M059J (cell line): ENCODE measurements at regions not wholly inside any gene's neighbourhood (a gene's known extent, or its start where the extent isn't known, plus 50 kb on each side); places are given as distances from the start of the nearest gene placed in this dataset.
"Not testable (repeated sequence)": the region's sequence is repeated elsewhere in the genome, so short reads cannot be mapped to it uniquely, and the experiment has no call there.

ENCODE experiments used
- DNase-seq: peaks from one replicate; pipeline ENCODE4 v3.0.0-alpha.2; 2012; ENCODE audit warnings: low read depth

DNA sequence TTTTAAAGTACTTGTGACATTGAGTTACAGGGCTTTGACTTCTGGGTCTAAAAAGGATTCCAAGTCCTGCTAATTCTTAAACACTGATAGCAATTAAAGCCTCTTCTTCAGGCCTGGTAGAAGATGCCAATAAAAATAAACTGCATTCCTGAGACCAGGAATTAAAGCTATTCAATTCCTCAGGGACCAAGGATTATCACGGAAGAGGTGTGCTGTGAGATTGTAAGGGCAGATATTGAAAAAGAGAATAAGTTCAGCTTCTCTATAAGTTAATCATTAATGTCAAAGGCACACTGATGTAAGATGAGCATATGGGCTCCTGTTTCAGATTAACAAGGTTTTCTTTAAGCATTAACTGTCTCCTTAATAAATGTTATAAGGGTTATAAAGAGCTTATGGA is 611.3 kb downstream of the SI start:
- DNase-seq = no peak

GRCh38 chr3:164465172-164465571 is 613.1 kb downstream of the SI start:
- DNase-seq = peak; percentile 59

DNA sequence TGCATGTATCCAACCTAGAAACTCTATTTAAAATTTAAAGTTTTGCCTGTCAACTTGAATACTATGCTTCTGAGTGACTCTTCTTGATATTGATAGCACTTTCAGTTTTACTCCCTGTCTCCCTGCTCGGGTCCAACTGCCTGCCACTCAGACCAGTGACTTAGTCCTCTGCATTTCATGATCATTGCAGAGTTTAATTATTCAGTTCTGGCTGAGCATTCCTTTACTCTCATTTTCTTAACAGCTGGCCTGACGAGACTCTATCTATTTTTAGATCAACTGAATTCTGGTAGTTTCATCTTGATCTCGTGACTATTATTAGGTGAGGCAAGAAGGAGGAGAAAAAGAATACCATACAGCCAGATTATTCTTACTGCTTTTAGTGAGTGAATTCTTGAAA is 617.4 kb downstream of the SI start:
- DNase-seq = peak; percentile 24

DNA sequence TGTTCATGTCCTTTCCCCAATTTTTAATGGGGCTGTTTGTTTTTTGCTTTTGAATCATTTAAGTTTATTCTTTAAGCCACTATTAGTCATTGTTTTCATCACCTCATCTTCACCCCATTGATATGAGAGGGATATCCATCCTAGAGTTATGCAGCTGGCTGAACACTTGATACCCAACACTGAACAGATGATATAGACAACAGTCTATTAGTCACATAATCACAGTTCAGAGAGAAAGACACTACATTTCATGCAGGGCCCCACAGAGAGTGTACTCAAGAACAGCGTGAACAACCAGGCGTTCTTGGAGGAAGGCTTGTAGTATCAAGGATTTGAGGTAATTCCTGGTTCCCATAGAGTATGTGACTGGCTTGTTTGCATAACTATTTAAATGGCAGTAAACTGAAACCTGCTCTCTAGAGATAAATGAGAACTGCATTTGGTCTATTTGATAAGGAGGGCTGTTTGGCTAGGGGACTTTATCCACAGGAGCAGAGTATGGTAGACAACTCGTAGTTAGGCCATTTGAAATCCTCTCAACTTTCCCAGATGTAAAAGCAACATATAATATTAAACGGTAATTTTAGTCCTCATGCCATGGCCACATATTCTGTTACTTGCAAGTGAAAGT is 618.7 kb downstream of the SI start:
- DNase-seq = peak; percentile 55

GRCh38 chr3:164458986-164459385 is 619.3 kb downstream of the SI start:
- DNase-seq = peak; percentile 71

DNA sequence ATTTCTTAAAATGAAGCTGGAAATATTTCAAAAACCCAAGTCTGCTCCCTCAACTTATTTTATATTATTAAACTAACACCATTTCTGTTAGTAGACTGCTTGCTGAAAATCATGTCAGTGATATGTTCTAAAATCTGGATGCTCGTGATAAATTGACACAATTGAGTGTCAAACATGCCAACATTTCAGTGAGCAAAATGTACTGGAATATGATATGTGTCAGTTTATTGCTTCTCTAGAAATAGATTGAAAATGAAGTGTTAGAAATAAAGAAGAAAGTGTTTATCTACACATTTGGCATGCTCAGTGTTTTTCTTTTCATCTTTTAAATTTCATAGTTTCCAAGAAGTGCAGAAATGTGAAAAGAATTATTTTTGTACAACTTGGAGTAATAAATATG is 624.6 kb downstream of the SI start:
- no peak for DNase-seq

- DNase-seq = peak; percentile 7
Measured at GRCh38 chr3:164452707-164453106, 625.6 kb downstream of the SI start.

- peak; percentile 37 for DNase-seq
Measured at GRCh38 chr3:164451072-164451910, 627.0 kb downstream of the SI start.

DNA sequence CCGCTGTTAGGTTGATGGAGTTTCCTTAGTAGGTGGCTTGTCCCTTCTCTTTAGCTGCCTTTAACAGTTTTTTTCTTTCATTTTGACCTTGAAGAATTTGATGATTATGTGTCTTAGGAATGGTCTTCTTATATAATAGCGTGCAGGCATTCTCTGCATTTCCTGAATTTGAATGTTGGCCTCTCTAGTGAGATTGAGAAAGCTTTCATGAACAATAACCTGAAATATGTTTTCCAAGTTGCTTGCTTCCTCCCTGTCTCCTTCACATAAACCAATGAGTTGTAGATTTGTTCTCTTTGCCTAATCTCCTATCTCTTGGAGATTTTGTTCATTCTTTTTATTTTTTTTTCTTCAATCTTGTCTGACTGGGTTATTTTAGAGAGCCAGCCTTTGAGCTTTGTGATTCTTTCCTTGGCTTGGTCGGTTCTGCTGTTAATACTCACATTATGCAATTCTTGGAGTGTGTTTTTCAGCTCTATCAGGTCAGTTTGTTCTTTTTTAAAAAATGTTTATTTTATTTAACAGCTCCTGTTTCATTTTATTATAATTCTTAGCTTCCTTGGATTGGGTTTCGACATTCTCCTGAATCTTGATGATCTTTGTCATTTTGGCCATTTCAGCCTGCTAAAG is 627.9 kb downstream of the SI start:
- DNase-seq = peak; percentile 3

- DNase-seq = no peak
Measured at GRCh38 chr3:164419220-164419619, 659.1 kb downstream of the SI start.

DNA sequence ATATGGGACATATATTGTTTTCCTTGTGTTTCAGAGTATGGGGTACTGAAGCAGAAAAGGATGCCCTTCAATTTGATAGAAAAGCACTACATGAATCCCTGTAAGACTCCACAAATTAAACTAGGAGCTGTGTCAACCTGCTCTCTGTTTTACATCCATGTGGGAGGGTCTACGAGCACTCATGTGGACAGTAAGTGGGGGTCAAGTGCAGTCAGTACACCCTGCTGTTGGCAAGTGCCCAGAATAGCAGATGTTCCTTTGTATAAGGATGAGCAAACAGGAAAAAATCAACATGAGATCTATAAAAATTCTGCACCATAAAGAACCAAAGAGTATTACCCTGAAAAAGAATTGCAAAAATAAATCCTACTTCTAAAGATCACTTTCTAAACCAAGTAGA is 659.9 kb downstream of the SI start:
- no peak for DNase-seq

GRCh38 chr3:164417955-164418354 is 660.3 kb downstream of the SI start:
- no peak for DNase-seq

- peak; percentile 3 for DNase-seq
Measured at GRCh38 chr3:164416491-164417222, 661.6 kb downstream of the SI start.

DNA sequence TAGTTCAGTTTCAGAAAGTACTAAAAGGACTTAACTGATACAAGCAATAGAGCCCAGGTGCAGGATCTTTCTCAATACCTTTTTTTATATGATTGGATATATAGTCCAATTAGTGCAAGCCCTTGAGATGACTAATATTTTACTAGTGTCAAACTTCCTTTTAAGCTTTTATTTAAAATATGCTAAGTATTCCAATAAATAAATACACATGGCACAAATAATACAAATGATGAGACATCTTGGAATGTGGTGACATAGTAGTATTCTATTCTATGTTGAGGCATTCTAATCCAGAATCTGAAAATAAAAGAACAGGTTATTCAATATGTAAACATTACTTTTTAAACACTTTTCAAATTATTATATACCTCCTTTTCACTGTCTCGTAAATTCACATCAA is 670.0 kb downstream of the SI start:
- DNase-seq = no peak

DNA sequence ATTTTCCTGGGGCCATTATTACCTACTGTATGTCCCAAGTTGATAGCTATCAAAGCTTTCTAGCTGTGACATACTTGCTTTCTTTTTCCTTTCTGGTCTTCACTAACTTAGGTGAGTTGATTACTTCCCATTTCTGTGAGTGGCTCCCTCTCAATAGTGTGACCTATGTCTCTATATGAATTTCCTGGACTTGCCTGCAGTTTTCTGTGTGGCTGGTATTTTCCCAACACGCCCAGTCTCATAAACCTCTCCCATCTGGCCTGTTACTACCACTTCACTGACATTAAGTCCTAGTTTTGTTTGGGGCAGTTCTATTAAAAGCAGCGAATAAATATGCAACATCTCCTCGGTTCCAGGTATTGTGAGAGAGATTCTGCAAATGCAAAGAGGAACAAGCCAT is 671.2 kb downstream of the SI start:
- DNase-seq = no peak

DNA sequence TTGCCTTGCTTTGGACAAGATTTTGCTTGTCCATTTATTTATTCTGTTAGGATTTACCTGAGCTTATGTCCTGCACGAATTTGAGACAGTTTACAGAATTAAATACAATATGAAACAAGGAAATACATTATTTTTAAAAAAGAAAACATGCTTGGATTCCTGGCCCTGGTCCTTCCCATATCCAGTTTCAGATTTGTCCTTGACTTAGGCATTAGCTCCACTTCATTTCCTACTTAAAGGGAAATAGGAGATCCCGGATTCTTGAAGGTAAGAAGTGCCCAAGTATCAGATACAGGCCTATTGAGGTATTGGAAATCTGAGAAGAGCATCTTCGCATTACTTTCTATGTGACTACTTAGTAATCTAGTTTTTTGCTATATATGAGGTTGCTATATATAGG is 672.0 kb downstream of the SI start:
- no peak for DNase-seq

DNA sequence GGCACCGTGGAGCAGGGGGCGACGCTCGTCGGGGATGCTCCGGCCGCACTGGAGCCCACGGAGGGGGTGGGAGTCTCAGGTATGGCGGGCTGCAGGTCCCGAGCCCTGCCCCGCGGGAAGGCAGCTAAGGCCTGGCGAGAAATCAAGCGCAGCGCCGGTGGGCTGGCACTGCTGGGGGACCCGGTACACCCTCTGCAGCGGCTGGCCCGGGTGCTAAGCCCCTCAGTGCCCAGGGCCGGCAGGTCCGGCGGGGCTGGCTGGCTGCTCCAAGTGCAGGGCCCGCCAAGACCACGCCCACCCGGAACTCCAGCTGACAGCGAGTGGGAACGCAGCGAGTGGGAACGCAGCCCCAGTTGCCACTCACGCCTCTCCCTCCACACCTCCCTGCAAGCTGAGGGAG is 676.4 kb downstream of the SI start:
- DNase-seq = no peak

DNA sequence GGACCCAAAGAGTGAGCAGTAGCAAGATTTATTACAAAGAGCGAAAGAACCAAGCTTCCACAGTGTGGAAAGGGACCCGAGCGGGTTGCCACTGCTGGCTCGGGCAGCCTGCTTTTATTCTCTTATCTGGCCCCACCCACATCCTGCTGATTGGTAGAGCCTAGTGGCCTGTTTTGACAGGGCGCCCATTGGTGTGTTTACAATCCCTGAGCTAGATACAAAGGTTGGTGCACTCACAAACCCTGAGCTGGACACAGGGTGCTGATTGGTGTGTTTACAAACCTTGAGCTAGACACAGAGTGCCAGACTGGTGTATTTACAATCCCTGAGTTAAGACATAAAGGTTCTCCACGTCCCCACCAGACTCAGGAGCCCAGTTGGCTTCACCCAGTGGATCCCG is 676.9 kb downstream of the SI start:
- DNase-seq = not testable (repeated sequence)

- no peak for DNase-seq
Measured at GRCh38 chr3:164397462-164397861, 680.8 kb downstream of the SI start.

GRCh38 chr3:164393171-164393570 is 685.1 kb downstream of the SI start:
- DNase-seq = no peak

DNA sequence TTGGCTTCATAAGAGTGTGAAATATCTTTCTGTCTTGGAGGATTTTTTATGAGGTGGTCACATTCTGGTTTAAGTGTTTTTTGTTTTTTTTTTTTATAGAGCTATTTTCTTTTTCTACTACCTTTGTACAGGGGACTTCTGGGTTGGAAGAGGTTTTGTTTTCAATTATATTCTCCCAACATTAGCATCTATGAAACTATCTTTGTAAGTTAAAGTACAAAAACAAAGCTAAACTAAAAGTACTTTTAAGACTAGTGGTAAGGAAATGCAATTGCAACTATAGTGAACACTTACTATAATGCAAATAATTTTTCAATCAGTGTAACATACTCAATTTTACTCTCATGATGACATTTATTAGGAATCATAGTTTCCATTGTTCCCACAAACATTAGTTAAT is 688.2 kb downstream of the SI start:
- DNase-seq = no peak

DNA sequence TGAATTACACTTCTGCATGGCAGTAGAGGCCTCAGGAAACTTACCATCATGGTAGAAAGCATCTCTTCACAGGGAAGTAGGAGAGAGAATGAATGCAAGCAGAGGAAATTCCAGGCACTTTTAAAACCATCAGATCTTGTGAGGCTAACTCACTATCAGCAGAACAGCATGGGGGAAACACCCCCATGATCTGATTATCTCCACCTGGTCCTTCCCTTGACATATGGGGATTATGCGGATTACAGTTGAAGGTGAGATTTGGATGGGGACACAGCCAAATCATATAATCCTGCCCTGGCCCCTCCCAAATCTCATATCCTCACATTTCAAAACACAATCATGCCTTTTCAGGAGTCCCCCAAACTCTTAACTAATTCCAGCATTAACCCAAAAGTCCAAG is 691.1 kb downstream of the SI start:
- DNase-seq = no peak
